ENCODE measurements at regions not wholly inside any gene's neighbourhood (a gene's known extent, or its start where the extent isn't known, plus 50 kb on each side); places are given as distances from the start of the nearest gene placed in this dataset.

GRCh38 chr5:167511276-167511675 lies 780.2 kb upstream of the WWC1 start:
- H3K36me3 ChIP-seq (ENCODE audit: control insufficient read depth, insufficient read depth, low read length) = no peaks in the 10 kb centered on the region
- no peaks in the 10 kb centered on the region for H3K27me3 ChIP-seq (ENCODE audit: control insufficient read depth, insufficient read depth, low read length)
- no peak for DNase-seq (ENCODE audit: low read depth)
- TF ChIP-seq, protein P1, sequence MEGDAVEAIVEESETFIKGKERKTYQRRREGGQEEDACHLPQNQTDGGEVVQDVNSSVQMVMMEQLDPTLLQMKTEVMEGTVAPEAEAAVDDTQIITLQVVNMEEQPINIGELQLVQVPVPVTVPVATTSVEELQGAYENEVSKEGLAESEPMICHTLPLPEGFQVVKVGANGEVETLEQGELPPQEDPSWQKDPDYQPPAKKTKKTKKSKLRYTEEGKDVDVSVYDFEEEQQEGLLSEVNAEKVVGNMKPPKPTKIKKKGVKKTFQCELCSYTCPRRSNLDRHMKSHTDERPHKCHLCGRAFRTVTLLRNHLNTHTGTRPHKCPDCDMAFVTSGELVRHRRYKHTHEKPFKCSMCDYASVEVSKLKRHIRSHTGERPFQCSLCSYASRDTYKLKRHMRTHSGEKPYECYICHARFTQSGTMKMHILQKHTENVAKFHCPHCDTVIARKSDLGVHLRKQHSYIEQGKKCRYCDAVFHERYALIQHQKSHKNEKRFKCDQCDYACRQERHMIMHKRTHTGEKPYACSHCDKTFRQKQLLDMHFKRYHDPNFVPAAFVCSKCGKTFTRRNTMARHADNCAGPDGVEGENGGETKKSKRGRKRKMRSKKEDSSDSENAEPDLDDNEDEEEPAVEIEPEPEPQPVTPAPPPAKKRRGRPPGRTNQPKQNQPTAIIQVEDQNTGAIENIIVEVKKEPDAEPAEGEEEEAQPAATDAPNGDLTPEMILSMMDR (IDR thresholded peaks at IDR 0.05; ENCODE audit: insufficient read depth, low read length, poor library complexity, severe bottlenecking) = no peak
- H3K4me3 ChIP-seq (ENCODE audit: low read depth, low read length) = no peak overlapping the region

DNA sequence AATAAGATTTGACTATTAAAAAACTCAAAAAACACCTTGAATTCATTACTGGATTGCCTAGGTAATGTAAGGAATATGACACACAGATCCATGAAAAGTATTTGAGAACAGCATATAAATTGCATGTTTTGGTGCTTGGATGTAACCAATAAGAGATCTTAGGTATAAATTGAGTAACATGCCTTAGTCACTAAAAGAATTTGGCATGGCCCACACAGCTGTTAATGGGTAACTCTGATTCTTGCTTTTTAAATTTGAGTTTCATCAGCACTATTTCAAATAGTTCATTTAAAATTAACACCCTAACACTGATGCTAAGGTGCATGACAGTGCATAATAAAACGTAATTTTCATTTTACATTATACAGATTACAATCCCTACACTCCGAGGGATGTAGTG lies 779.3 kb upstream of the WWC1 start:
- no peak for DNase-seq (ENCODE audit: low read depth)
- TF ChIP-seq, protein P1 (IDR thresholded peaks at IDR 0.05; ENCODE audit: insufficient read depth, low read length, poor library complexity, severe bottlenecking) = no peak
- Histone ChIP-seq H3K27me3 (ENCODE audit: control insufficient read depth, insufficient read depth, low read length) (no peaks in the 10 kb centered on the region), H3K4me3 (ENCODE audit: low read depth, low read length) (no peak overlapping the region), H3K36me3 (ENCODE audit: control insufficient read depth, insufficient read depth, low read length) (no peaks in the 10 kb centered on the region)

GRCh38 chr5:167513381-167513780 lies 778.1 kb upstream of the WWC1 start:
- TF ChIP-seq, protein P1 (IDR thresholded peaks at IDR 0.05; ENCODE audit: insufficient read depth, low read length, poor library complexity, severe bottlenecking) = no peak
- Histone ChIP-seq H3K27me3 (ENCODE audit: control insufficient read depth, insufficient read depth, low read length) (no peaks in the 10 kb centered on the region), H3K36me3 (ENCODE audit: control insufficient read depth, insufficient read depth, low read length) (no peaks in the 10 kb centered on the region), H3K4me3 (ENCODE audit: low read depth, low read length) (no peak overlapping the region)
- DNase-seq (ENCODE audit: low read depth) = no peak

DNA sequence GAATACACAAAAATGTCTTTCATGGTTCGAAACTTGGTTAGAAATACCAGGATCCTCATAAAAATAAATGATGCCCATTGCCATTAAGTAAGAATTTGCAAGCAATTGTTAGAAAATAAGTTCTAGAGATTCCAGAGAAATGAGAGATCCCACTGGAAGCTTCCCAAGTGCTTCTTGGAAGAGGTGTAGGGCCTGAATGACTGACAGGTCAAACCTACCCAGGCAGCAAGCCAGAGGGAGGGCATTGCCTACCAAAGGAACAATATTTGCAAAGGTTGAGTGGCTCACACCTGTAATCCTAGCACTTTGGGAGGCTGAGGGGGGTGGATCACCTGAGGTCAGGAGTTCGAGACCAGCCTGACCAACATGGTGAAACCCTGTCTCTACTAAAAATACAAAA lies 777.0 kb upstream of the WWC1 start:
- TF ChIP-seq, protein P1 (IDR thresholded peaks at IDR 0.05; ENCODE audit: insufficient read depth, low read length, poor library complexity, severe bottlenecking) = no peak
- DNase-seq (ENCODE audit: low read depth) = no peak
- no peaks in the 10 kb centered on the region for H3K27me3 ChIP-seq (ENCODE audit: control insufficient read depth, insufficient read depth, low read length)
- H3K4me3 ChIP-seq (ENCODE audit: low read depth, low read length) = no peak overlapping the region
- H3K36me3 ChIP-seq (ENCODE audit: control insufficient read depth, insufficient read depth, low read length) = no peaks in the 10 kb centered on the region

DNA sequence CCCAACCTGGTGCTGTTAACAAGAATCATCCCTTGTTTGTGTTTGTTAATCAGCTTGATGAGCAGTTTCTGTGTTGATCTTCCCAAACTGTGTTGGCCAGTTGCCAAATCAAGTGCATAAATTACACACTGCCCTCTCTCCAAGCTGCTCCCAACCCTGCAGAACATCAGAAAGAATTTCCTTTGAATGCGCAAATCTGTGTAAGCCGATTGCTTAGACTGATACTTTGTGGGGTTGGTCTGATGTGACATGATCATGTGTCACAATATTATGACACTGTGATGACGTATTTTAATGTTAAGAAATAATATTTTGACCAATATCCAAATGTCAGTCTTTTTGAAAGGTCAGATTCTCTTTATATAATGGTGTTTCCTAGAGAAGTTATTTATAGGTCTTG lies 766.4 kb upstream of the WWC1 start:
- no peak overlapping the region for H3K4me3 ChIP-seq (ENCODE audit: low read depth, low read length)
- DNase-seq (ENCODE audit: low read depth) = no peak
- H3K36me3 ChIP-seq (ENCODE audit: control insufficient read depth, insufficient read depth, low read length) = no peaks in the 10 kb centered on the region
- TF ChIP-seq, protein P1 (IDR thresholded peaks at IDR 0.05; ENCODE audit: insufficient read depth, low read length, poor library complexity, severe bottlenecking) = no peak
- no peaks in the 10 kb centered on the region for H3K27me3 ChIP-seq (ENCODE audit: control insufficient read depth, insufficient read depth, low read length)

DNA sequence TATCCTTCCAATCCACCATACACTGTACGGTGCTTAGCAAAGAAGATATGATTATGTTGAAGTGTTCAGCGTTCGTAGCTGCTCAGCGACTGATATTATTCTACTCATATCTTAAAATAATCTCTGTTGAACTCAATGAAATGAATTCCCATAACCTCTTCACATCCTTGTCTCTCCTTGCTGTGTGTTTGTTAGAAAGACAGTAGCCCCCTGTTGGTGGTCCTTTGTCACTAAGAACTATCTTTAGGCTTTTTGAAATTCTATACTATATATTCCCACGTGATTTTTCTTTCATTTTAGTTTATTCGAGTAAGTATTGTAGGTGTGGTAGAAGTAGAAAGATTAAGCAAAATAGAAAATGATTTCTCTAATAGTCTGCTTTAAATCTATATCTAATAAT lies 762.8 kb upstream of the WWC1 start:
- TF ChIP-seq, protein P1 (IDR thresholded peaks at IDR 0.05; ENCODE audit: insufficient read depth, low read length, poor library complexity, severe bottlenecking) = no peak
- Histone ChIP-seq H3K36me3 (ENCODE audit: control insufficient read depth, insufficient read depth, low read length) (no peaks in the 10 kb centered on the region), H3K4me3 (ENCODE audit: low read depth, low read length) (no peak overlapping the region), H3K27me3 (ENCODE audit: control insufficient read depth, insufficient read depth, low read length) (no peaks in the 10 kb centered on the region)
- DNase-seq (ENCODE audit: low read depth) = no peak

All from kidney epithelial cell (primary cell).